Mesenchymal stem cell (in vitro differentiated cells and primary cell): ENCODE measurements at regions not wholly inside any gene's neighbourhood (a gene's known extent, or its start where the extent isn't known, plus 50 kb on each side); places are given as distances from the start of the nearest gene placed in this dataset.
A peak's percentile ranks its signal among the peaks of the same experiment; 100 is the strongest.

Experiments used
- DNase-seq: peaks from one replicate; pipeline ENCODE4 v3.0.0-alpha.2; 2013
- H2AFZ ChIP-seq: one replicate; pipeline ENCODE4 v1.6.1; 2013; ENCODE audit warnings: low read depth, mild to moderate bottlenecking, control low read depth, inconsistent platforms, low read length, moderate library complexity
- H2AK5ac ChIP-seq: 2 replicates; pipeline ENCODE4 v1.6.1; 2013; ENCODE audit warnings: low read length, moderate library complexity, mild to moderate bottlenecking, inconsistent platforms; ENCODE audit not compliant: severe bottlenecking
- H2BK120ac ChIP-seq: one replicate; pipeline ENCODE4 v1.6.1; 2013; ENCODE audit warnings: low read depth, mild to moderate bottlenecking, inconsistent platforms, low read length, moderate library complexity
- H2BK12ac ChIP-seq, 2 experiments: one replicate each; pipeline ENCODE4 v1.6.1; 2013; ENCODE audit warnings: inconsistent platforms in 2 of 2, low read length in 2 of 2, mild to moderate bottlenecking in 2 of 2, moderate library complexity in 2 of 2, control low read depth in 1 of 2
- H2BK15ac ChIP-seq: one replicate; pipeline ENCODE4 v1.6.1; 2013; ENCODE audit warnings: mild to moderate bottlenecking, low read depth, inconsistent platforms; ENCODE audit not compliant: poor library complexity, severe bottlenecking
- H2BK5ac ChIP-seq: 2 replicates; pipeline ENCODE4 v1.6.1; 2013; ENCODE audit warnings: low read depth, mild to moderate bottlenecking, low read length, control low read depth, inconsistent platforms; ENCODE audit not compliant: poor library complexity, severe bottlenecking
- H3K14ac ChIP-seq, 2 experiments: one replicate each; pipeline ENCODE4 v1.6.1; 2013; ENCODE audit warnings: inconsistent platforms in 2 of 2, low read length in 2 of 2, control low read depth in 1 of 2, mild to moderate bottlenecking in 1 of 2, moderate library complexity in 1 of 2
- H3K18ac ChIP-seq, 2 experiments: one replicate each; pipeline ENCODE4 v1.6.1; 2013; ENCODE audit warnings: inconsistent platforms in 2 of 2, low read length in 2 of 2, control low read depth in 1 of 2, low read depth in 1 of 2, mild to moderate bottlenecking in 1 of 2
- H3K23ac ChIP-seq, 2 experiments: one replicate each; pipeline ENCODE4 v1.6.1; 2013; ENCODE audit warnings: inconsistent platforms in 2 of 2, low read length in 2 of 2, mild to moderate bottlenecking in 2 of 2, moderate library complexity in 2 of 2, control low read depth in 1 of 2
- H3K27ac ChIP-seq: 2 replicates; pipeline ENCODE4 v1.5.1; 2013; ENCODE audit warnings: mild to moderate bottlenecking, moderate library complexity, low read length, control low read depth, inconsistent platforms; ENCODE audit not compliant: poor library complexity, severe bottlenecking
- H3K27me3 ChIP-seq, 2 experiments: 2 replicates each; pipeline versions ENCODE4 v1.6.1 to v1.7.0; 2013; ENCODE audit warnings: low read length in 2 of 2, mild to moderate bottlenecking in 2 of 2, moderate library complexity in 2 of 2, control low read depth in 1 of 2, inconsistent platforms in 1 of 2; ENCODE audit not compliant: control insufficient read depth in 1 of 2, insufficient read depth in 1 of 2
- H3K36me3 ChIP-seq, 2 experiments: 2 replicates each; pipeline versions ENCODE4 v1.6.1 to v1.7.0; 2013; ENCODE audit warnings: low read length in 2 of 2, control low read depth in 1 of 2, inconsistent platforms in 1 of 2, low read depth in 1 of 2, mild to moderate bottlenecking in 1 of 2; ENCODE audit not compliant: insufficient read depth in 2 of 2, control insufficient read depth in 1 of 2
- H3K4ac ChIP-seq, 2 experiments: one replicate each; pipeline ENCODE4 v1.6.1; 2013; ENCODE audit warnings: inconsistent platforms in 2 of 2, low read length in 2 of 2, mild to moderate bottlenecking in 2 of 2, moderate library complexity in 2 of 2, control low read depth in 1 of 2, low read depth in 1 of 2
- H3K4me1 ChIP-seq: 2 replicates; pipeline ENCODE4 v1.6.1; 2013; ENCODE audit warnings: low read depth, low read length, control low read depth; ENCODE audit not compliant: control insufficient read depth, insufficient read depth
- H3K4me2 ChIP-seq: 2 replicates; pipeline ENCODE4 v1.6.1; 2013; ENCODE audit warnings: low read length, mild to moderate bottlenecking, inconsistent platforms; ENCODE audit not compliant: poor library complexity, severe bottlenecking
- H3K4me3 ChIP-seq, 2 experiments: 2 replicates each; pipeline versions ENCODE4 v1.5.1 to v1.7.0; 2013; ENCODE audit warnings: low read length in 2 of 2, mild to moderate bottlenecking in 2 of 2, control low read depth in 1 of 2, low read depth in 1 of 2; ENCODE audit not compliant: insufficient read depth in 1 of 2
- H3K79me1 ChIP-seq: replicated peaks from 2 replicates; pipeline ENCODE4 v1.6.1; 2013; ENCODE audit warnings: mild to moderate bottlenecking, control low read depth, low read length, inconsistent platforms; ENCODE audit not compliant: poor library complexity, severe bottlenecking
- H3K9ac ChIP-seq: 2 replicates; pipeline ENCODE4 v1.7.0; 2013; ENCODE audit warnings: mild to moderate bottlenecking, low read length, moderate library complexity
- H3K9me3 ChIP-seq: 2 replicates; pipeline ENCODE4 v1.7.0; 2013; ENCODE audit warnings: mild to moderate bottlenecking, low read length; ENCODE audit not compliant: control insufficient read depth
- H4K8ac ChIP-seq: one replicate; pipeline ENCODE4 v1.6.1; 2013; ENCODE audit warnings: inconsistent platforms, mild to moderate bottlenecking, low read length, moderate library complexity
- H4K91ac ChIP-seq: one replicate; pipeline ENCODE4 v1.6.1; 2013; ENCODE audit warnings: mild to moderate bottlenecking, low read length, inconsistent platforms
- WGBS: methylation state at CpG from one replicate; pipeline ENCODE4 v1.1.7; 2013; ENCODE audit warnings: mixed read lengths; 5-methylcytosine and 5-hydroxymethylcytosine counted together

- H2AFZ ChIP-seq: no peak overlapping the region
- WGBS: 54% methylated on average over 9 of the region's 9 CpGs
Observed at GRCh38 chr3:189488241-189488767, 142.9 kb upstream of the TP63 start.

GRCh38 chr3:189490337-189490736 lies 140.9 kb upstream of the TP63 start:
- DNase-seq: no peak
- H3K9ac ChIP-seq: no peak overlapping the region
- H3K36me3 ChIP-seq: no peaks in the 10 kb centered on the region
- no peak overlapping the region for H3K27ac ChIP-seq
- no peak overlapping the region for H3K18ac ChIP-seq
- 100% methylated on average over 1 of the region's 1 CpG for WGBS
- no peak overlapping the region for H2BK12ac ChIP-seq
- no peak overlapping the region for H4K8ac ChIP-seq
- H2BK120ac ChIP-seq: no peak overlapping the region
- no peak overlapping the region for H4K91ac ChIP-seq
- H2AFZ ChIP-seq: no peak overlapping the region
- H3K14ac ChIP-seq: no peak overlapping the region
- H2BK5ac ChIP-seq: no peak overlapping the region
- no peaks in the 10 kb centered on the region for H3K79me1 ChIP-seq
- no peak overlapping the region for H3K4me3 ChIP-seq
- H3K4ac ChIP-seq: no peak overlapping the region
- H3K4me1 ChIP-seq: peaks cover 4% of the 10 kb centered on the region
- no peaks in the 10 kb centered on the region for H3K27me3 ChIP-seq
- H3K23ac ChIP-seq: no peak overlapping the region
- H2AK5ac ChIP-seq: no peak overlapping the region
- H3K4me2 ChIP-seq: no peak overlapping the region
- H2BK15ac ChIP-seq: no peak overlapping the region
- H3K9me3 ChIP-seq: no peaks in the 10 kb centered on the region

More at GRCh38 chr3:189488241-189488767, 142.9 kb upstream of the TP63 start:
- H3K14ac ChIP-seq: no peak overlapping the region
- no peak overlapping the region for H4K91ac ChIP-seq
- no peak overlapping the region for H3K23ac ChIP-seq
- no peak overlapping the region for H2AK5ac ChIP-seq
- peaks cover 4% of the 10 kb centered on the region for H3K4me1 ChIP-seq
- no peak overlapping the region for H2BK120ac ChIP-seq
- H3K27me3 ChIP-seq: no peaks in the 10 kb centered on the region
- no peak overlapping the region for H3K4ac ChIP-seq
- no peak overlapping the region for H2BK5ac ChIP-seq
- no peak overlapping the region for H3K18ac ChIP-seq
- no peak overlapping the region for H3K9ac ChIP-seq
- H3K27ac ChIP-seq: no peak overlapping the region
- no peak overlapping the region for H2BK12ac ChIP-seq
- no peaks in the 10 kb centered on the region for H3K9me3 ChIP-seq
- no peak overlapping the region for H2BK15ac ChIP-seq
- no peaks in the 10 kb centered on the region for H3K36me3 ChIP-seq
- no peak overlapping the region for H4K8ac ChIP-seq
- no peaks in the 10 kb centered on the region for H3K79me1 ChIP-seq
- no peak overlapping the region for H3K4me3 ChIP-seq
- peak; percentile 24 for DNase-seq
- H3K4me2 ChIP-seq: no peak overlapping the region

- Histone ChIP-seq H3K4me2 (no peak overlapping the region), H2AFZ (no peak overlapping the region), H3K79me1 (no peaks in the 10 kb centered on the region), H3K4me3 (no peak overlapping the region), H3K4me1 (peaks cover 4% of the 10 kb centered on the region), H2AK5ac (no peak overlapping the region), H2BK120ac (no peak overlapping the region), H3K27me3 (no peaks in the 10 kb centered on the region), H3K27ac (no peak overlapping the region), H3K14ac (no peak overlapping the region), H3K18ac (no peak overlapping the region), H3K9me3 (no peaks in the 10 kb centered on the region), H4K8ac (no peak overlapping the region), H3K36me3 (no peaks in the 10 kb centered on the region), H3K9ac (no peak overlapping the region), H4K91ac (no peak overlapping the region), H3K4ac (no peak overlapping the region), H2BK15ac (no peak overlapping the region), H2BK12ac (no peak overlapping the region), H2BK5ac (no peak overlapping the region), H3K23ac (no peak overlapping the region)
- DNase-seq: no peak
- WGBS: no CpG with 5 or more reads among the region's 3 CpGs
Observed at GRCh38 chr3:189490749-189491148, 140.4 kb upstream of the TP63 start.

- Histone ChIP-seq H3K23ac (no peak overlapping the region), H3K4me2 (no peak overlapping the region), H2BK120ac (no peak overlapping the region), H2BK12ac (no peak overlapping the region), H3K27ac (no peak overlapping the region), H3K27me3 (no peaks in the 10 kb centered on the region), H3K4ac (no peak overlapping the region), H3K9ac (no peak overlapping the region), H2AFZ (no peak overlapping the region), H4K91ac (no peak overlapping the region), H2BK5ac (no peak overlapping the region), H3K79me1 (no peaks in the 10 kb centered on the region), H3K4me3 (no peak overlapping the region), H3K18ac (no peak overlapping the region), H3K14ac (no peak overlapping the region), H2BK15ac (no peak overlapping the region), H2AK5ac (no peak overlapping the region), H3K36me3 (no peaks in the 10 kb centered on the region), H4K8ac (no peak overlapping the region), H3K4me1 (peaks cover 4% of the 10 kb centered on the region), H3K9me3 (no peaks in the 10 kb centered on the region)
- no peak for DNase-seq
- 81% methylated on average over 4 of the region's 4 CpGs for WGBS
Observed at GRCh38 chr3:189491831-189492230, 139.4 kb upstream of the TP63 start.
